ENCODE measurements at regions not wholly inside any gene's neighbourhood (a gene's known extent, or its start where the extent isn't known, plus 50 kb on each side); places are given as distances from the start of the nearest gene placed in this dataset.

GRCh38 chr10:64753516-64753915 lies 1232.3 kb downstream of the REEP3 start:
- Histone ChIP-seq H3K9me3 (ENCODE audit: insufficient read depth, low read length) (no peaks in the 10 kb centered on the region), H3K27ac (ENCODE audit: low read length) (no peak overlapping the region), H3K79me2 (ENCODE audit: low read length) (no peaks in the 10 kb centered on the region), H3K4me2 (ENCODE audit: low read length) (no peak overlapping the region), H3K36me3 (replicated peaks; ENCODE audit: low read depth, low read length) (no peaks in the 10 kb centered on the region), H3K4me3 (ENCODE audit: low read length) (no peak overlapping the region), H3K27me3 (ENCODE audit: low read depth, low read length) (no peaks in the 10 kb centered on the region), H4K20me1 (ENCODE audit: insufficient read depth, low read length) (no peaks in the 10 kb centered on the region), H3K4me1 (ENCODE audit: low read length) (no peaks in the 10 kb centered on the region), H2AFZ (ENCODE audit: low read depth, low read length) (no peak overlapping the region), H3K9ac (ENCODE audit: low read length) (no peak overlapping the region)
- TF ChIP-seq CTCF (IDR thresholded peaks at IDR 0.05; ENCODE audit: low read depth, low read length) (no peak), EZH2phosphoT487 (IDR thresholded peaks at IDR 0.05; ENCODE audit: low read depth) (no peak)

GRCh38 chr10:64760371-64760770 lies 1239.2 kb downstream of the REEP3 start:
- Histone ChIP-seq H3K4me1 (ENCODE audit: low read length) (no peaks in the 10 kb centered on the region), H3K9ac (ENCODE audit: low read length) (no peak overlapping the region), H3K9me3 (ENCODE audit: insufficient read depth, low read length) (no peaks in the 10 kb centered on the region), H4K20me1 (ENCODE audit: insufficient read depth, low read length) (no peaks in the 10 kb centered on the region), H3K36me3 (replicated peaks; ENCODE audit: low read depth, low read length) (no peaks in the 10 kb centered on the region), H3K79me2 (ENCODE audit: low read length) (no peaks in the 10 kb centered on the region), H3K27ac (ENCODE audit: low read length) (no peak overlapping the region), H3K4me3 (ENCODE audit: low read length) (no peak overlapping the region), H2AFZ (ENCODE audit: low read depth, low read length) (no peak overlapping the region), H3K4me2 (ENCODE audit: low read length) (no peak overlapping the region), H3K27me3 (ENCODE audit: low read depth, low read length) (no peaks in the 10 kb centered on the region)
- TF ChIP-seq CTCF (IDR thresholded peaks at IDR 0.05; ENCODE audit: low read depth, low read length): no peak
- TF ChIP-seq EZH2phosphoT487 (IDR thresholded peaks at IDR 0.05; ENCODE audit: low read depth): no peak

- Histone ChIP-seq H3K4me1 (ENCODE audit: low read length) (no peaks in the 10 kb centered on the region), H3K4me2 (ENCODE audit: low read length) (no peak overlapping the region), H2AFZ (ENCODE audit: low read depth, low read length) (no peak overlapping the region), H3K4me3 (ENCODE audit: low read length) (no peak overlapping the region), H4K20me1 (ENCODE audit: insufficient read depth, low read length) (no peaks in the 10 kb centered on the region), H3K36me3 (replicated peaks; ENCODE audit: low read depth, low read length) (no peaks in the 10 kb centered on the region), H3K9ac (ENCODE audit: low read length) (no peak overlapping the region), H3K79me2 (ENCODE audit: low read length) (no peaks in the 10 kb centered on the region), H3K27ac (ENCODE audit: low read length) (no peak overlapping the region), H3K9me3 (ENCODE audit: insufficient read depth, low read length) (no peaks in the 10 kb centered on the region), H3K27me3 (ENCODE audit: low read depth, low read length) (no peaks in the 10 kb centered on the region)
- TF ChIP-seq CTCF (IDR thresholded peaks at IDR 0.05; ENCODE audit: low read depth, low read length) (no peak), EZH2phosphoT487 (IDR thresholded peaks at IDR 0.05; ENCODE audit: low read depth) (no peak)
Observed at GRCh38 chr10:64762861-64763260, 1241.7 kb downstream of the REEP3 start.

- no peaks in the 10 kb centered on the region for H3K36me3 ChIP-seq (replicated peaks; ENCODE audit: low read depth, low read length)
- TF ChIP-seq EZH2phosphoT487 (IDR thresholded peaks at IDR 0.05; ENCODE audit: low read depth) (no peak), CTCF (IDR thresholded peaks at IDR 0.05; ENCODE audit: low read depth, low read length) (no peak)
- no peaks in the 10 kb centered on the region for H3K9me3 ChIP-seq (ENCODE audit: insufficient read depth, low read length)
- no peaks in the 10 kb centered on the region for H4K20me1 ChIP-seq (ENCODE audit: insufficient read depth, low read length)
- H3K4me1 ChIP-seq (ENCODE audit: low read length): no peaks in the 10 kb centered on the region
- H3K79me2 ChIP-seq (ENCODE audit: low read length): no peaks in the 10 kb centered on the region
- no peak overlapping the region for H3K4me2 ChIP-seq (ENCODE audit: low read length)
- H3K27me3 ChIP-seq (ENCODE audit: low read depth, low read length): no peaks in the 10 kb centered on the region
- H3K27ac ChIP-seq (ENCODE audit: low read length): no peak overlapping the region
- no peak overlapping the region for H3K4me3 ChIP-seq (ENCODE audit: low read length)
- H2AFZ ChIP-seq (ENCODE audit: low read depth, low read length): no peak overlapping the region
- H3K9ac ChIP-seq (ENCODE audit: low read length): no peak overlapping the region
Observed at GRCh38 chr10:64765498-64765897, 1244.3 kb downstream of the REEP3 start.
